ENCODE measurements at regions not wholly inside any gene's neighbourhood (a gene's known extent, or its start where the extent isn't known, plus 50 kb on each side); places are given as distances from the start of the nearest gene placed in this dataset.

DNA sequence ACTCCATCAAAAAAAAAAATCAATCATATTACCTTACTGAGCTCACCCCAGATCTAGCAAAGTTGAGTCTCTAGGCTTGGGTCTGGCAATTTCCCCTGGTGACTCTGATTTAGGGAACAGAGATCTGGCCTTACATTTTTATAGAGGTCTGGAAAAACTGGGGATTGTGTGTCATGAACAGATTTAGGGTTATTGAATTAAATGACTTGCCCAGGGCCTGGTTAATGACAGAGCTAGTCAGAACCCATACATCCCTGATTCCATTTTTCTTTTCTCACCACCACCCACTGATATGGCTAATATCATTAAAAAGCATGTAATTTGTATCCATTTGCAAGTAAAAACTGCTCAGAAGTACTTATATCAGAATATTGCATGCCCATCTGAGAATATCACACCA is 163.4 kb upstream of the OGFRL1 start:
- no peak for DNase-seq

DNA sequence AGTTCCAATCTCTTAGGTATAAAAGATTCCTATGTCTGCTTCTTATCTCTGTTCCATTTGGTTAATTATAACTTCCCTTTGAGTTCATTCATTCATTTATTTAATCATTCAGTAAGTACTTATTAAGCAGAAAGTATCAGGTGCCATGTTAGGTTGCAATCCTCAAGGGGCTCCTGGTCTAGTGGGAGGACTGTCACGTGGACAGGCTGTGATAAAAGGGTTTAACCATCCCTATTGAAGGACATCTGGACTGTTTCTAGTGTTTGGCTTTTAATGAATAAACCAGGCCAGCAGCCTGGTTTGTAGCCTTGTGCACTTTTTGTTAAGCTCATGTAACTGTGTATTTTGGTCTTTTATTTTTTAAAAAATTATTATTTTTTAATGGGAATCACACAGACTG is 162.1 kb upstream of the OGFRL1 start:
- no peak for DNase-seq

DNA sequence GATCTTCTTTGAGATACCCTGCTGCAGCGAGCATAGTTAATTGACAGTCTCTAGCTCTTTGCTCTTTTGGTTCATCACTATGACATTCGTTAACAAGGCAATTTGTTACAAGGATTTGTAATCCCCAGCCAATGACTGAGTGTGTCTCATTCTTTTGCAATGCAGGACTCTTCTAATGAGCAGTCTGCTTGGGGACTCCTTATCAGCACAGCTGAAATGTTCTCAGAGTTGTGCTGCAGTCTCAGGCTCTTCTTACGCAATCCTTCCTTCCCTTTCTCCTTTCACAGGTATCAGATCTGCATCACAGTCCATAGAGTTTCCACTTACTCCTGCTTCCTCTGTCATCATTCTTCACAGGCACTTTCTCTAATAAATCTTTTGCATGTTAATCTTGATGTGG is 161.2 kb upstream of the OGFRL1 start:
- no peak for DNase-seq

DNA sequence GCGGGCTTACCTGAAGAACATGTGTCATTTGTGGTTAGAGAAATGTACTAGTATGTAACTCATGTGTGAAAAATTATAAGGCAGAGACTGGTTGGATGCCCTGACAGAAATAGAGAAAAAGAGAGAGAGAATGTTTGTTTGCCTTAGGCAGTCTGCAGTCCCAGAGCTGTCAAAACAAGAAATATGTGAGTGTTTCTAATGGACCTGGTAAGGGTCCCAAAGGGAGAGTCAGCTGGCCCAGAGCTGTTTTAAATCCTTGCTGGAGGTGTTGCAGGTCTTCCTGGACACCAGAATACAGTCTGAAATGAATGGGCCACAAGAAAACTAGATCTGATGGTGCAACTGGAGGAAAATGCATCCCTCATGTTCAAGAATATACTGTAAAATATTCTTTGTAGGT is 158.3 kb upstream of the OGFRL1 start:
- DNase-seq = no peak

DNA sequence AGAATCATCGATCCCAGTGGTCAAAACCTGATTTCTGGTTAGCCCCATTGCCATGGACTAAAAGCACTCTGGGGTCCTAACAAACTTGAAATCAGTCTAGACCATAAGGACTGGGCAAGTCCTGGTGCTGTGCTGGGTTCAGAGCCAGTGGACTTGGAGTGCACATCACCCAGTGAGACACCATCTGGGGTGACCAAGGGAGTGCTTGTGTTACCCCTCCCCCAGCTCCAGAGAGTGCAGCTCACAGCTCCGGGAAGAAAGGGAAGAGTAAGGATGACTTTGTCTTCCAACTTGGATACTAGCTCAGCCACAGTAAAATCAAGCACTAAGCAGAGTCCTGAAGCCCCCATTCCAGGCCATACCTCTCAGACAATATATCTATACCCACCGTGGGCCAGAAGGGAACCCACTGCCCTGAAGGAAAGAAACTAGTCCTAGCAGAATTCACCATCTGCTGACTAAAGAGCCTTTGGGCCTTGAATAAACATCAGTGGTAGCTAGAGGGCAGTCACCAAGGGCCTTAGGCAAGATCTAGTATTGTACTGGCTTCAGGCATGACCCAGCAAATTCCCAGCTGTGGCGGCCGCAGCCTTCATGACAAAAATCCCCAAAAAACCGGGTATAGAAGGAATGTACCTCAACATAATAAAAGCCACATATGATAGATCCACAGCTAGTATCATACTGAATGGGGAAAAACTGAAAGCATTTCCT is 153.5 kb upstream of the OGFRL1 start:
- DNase-seq = no peak

DNA sequence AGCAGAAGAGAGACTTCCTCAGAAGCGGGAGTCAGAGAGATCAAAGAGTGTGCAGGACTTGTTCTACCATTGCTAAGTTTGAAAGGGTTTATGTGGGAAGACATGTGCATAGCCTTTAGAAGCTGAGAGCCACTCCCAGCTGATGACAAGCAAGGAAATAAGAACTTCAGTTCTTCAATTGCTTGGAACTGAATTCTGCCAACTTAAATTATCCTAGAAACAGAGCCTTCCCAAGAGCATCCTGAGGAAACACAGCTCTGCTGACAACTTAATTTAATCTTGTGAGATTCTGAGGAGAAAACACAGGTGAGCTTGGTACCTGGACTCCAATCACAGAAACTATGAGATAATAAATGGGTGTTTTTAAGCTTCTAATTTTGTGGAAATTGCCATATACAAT is 150.6 kb upstream of the OGFRL1 start:
- DNase-seq = no peak

DNA sequence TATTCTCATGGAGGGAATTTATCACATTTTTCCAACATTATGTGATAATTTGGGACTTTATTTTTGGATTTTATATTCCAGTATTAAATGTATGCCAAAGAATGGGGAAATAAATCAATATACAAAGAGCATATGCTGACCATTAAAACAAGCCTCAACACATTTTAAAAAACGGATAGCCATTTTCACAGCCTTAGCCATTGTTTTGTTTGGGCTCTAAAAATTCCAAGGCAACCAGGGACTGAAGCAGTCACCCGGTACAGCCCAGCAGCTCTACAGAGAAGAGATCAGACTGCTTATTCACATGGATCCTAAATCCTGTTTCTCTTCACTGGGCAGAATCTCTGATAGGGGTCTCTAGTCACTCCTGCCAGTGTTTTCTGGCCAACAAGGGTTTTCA is 150.2 kb upstream of the OGFRL1 start:
- no peak for DNase-seq

DNA sequence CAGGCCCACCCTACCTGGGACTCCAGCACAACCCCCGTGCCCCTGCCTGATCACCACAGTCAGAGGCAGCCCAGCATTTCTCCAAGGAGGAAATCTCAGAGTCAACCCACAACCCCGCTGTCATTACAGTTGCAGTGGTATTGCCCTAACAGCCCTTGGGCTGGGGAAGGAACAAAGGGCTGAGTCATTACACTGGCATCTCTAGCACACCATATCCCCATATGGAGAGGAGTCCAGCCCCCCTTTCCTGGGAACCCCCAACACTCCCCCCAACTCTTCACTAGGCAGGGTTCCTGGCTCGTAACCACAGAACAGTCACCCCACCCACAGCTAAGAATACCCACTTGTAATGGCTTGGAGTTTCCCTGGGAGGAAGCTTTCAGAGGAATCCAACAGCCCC is 149.4 kb upstream of the OGFRL1 start:
- DNase-seq = no peak

DNA sequence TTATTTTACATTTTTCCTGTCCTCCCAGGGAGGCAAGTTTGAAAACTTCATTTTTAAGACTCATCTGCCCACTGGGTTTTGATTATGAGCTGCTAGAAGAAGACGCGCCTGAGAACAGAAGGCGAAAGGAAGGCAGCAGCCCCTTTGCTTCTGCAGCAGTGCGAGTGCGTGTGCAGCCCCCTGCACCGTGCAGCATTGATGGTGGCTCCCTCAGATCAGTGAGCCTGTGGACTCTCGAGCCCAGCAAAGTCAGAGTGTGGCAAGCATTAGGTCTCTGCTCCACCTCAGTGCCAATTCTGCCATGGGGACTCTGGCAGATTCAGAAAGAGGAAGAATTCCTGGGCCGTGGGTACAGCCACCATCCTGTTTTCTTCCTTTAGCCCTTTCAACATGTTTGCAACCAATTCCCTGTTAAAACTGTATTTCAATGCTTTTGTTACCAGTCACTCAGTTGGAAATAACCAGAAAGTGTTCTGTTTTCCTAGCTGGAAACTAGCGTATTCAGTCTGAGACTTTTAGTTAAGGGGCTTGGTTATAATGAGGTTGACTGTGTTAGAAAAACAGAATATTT is 134.8 kb upstream of the OGFRL1 start:
- DNase-seq = no peak

DNA sequence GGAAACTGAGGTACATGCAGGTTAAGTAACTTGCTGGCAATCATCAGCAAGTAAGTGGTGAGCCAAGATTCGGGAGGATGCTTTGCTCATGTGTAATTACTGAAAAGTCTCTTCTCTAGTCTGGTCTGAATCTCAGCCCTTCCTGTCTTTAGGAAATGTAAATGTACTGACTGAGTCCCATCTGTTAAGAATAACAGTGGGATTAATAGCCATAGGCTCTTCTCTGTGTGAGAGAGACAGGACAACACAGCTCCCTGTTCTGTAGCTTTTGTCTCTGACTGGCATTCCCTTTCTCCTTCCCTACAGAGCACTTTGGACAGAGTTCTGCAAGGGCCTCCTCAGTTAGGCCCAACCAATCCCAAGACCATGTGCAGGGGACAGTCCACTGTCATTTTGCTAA is 131.3 kb upstream of the OGFRL1 start:
- DNase-seq = no peak

DNA sequence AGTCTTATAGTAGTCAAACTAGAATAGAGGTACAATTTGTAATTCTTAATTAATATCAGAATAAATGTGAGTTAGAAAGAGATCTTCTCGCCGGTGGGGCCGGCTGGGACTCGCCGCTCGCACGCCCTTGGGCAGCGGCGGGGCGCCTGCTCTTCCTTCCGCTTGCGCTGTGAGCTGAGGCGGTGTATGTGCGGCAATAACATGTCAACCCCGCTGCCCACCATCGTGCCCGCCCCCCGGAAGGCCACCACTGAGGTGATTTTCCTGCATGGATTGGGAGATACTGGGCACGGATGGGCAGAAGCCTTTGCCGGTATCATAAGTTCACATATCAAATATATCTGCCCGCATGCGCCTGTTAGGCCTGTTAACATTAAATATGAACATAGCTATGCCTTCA is 123.7 kb upstream of the OGFRL1 start:
- DNase-seq = no peak

DNA sequence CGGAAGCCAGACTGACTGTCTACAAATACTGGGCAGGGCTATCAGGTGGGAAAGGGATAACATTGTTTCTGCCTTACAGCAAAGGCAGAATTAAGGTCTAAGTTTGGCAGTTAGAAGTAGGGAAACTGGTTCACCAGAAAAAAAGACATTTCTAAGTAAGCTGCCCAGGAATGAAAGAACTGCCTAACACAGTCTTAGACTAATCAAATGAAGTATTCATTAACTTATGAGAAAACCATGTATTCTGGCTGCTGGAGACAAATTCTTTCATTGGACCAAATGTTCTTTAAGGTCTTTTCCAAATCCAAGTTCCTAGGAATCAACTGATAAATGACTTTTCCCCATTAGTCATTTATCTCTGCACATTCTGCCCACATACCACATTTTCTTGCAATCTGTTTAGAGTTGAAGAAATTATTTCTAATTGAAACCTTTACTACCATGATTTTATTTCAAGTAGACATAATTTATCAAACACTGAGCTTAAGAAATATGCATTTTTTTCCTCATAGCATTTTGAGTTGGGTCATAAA is 120.3 kb upstream of the OGFRL1 start:
- DNase-seq = no peak

DNA sequence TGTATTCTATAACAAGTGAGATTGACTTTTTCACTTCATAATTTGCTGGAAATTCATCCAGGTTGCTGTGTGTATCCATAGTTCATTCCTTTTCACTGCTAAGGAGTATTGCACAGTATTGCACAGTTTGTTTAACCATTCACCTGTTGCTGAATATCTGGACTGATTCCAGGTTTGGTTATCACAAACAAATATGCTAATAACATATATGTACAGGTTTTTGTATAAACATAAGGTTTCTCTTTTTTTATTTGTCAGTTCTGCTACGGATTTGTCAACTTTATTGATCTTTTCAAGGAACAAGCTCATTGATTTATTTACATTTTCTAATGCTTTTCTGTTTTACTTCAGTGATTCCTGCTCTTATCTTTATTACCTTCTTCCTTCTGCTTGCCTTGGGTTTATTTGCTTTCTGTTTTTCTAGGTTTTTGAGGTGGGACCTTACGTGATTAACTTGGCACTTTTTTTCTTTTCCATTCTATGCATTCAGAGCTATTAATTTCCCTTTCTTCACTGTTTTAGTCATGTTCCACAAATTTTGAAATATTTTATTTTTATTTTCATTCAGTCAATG is 117.0 kb upstream of the OGFRL1 start:
- DNase-seq = no peak

DNA sequence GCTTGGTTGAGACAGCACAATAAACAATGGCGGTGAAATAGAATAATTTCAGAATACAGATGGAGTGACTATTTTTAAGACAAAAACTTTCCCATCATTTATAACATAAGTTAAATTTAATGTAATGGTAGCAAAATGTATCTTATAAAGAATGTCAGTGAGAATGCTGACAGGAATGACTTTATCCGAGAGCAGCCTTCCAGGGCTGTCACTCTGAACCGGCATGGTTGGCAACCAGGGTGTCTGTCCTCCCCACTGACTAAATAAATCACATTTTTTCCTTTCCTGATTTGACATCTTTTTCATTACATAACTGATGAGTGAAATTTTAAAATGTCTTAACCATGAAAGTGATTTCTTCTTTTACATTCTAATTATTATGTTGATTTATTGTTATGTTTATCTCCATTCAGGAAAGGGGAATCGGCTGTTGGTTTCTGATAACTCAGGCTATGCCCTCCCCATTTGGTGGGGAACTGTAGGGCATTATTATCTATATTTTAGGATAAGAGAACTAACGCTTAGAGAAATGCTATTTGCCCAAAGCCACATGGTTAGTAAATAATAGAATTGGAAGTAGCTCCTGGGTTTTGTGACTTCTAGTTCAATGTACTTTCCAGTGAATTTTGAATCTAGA is 109.2 kb upstream of the OGFRL1 start:
- DNase-seq = no peak

DNA sequence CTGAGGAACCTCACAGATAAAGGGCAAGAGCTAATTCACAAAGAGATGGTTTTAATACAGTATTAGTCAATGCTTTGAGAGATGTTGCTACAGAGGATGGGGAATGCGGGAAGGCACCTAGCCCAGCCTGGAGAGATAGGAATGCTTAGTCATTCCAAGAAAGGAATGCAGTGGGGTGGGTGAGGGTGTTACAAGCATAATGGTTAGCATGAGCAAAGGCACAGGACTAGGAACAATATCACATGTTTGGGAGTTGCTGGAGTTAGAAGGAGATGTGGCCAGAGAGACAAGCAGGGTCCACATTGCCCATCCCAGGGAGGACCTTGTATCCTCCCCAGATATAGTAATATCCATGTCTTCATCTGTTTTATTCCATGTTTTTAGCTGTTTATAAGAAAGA is 107.0 kb upstream of the OGFRL1 start:
- no peak for DNase-seq

DNA sequence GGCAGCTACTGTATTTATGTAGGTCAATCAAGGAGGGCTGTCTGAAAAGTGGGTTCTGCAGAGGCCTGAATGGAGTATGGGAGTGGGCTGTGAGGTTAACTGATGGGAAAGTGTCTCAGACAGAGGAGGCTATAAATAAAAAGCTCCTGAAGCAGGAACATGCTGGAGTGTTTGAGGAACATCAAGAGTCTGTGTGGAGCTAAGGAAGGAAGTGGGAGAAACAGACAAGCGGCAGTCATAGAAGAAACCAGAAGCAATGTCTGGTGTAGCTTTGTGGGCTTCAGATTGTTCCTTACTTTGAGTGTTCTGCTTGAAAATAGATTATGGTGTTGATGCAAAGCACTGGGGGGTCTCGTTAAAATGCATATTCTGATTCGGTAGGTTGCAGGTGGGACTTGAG is 101.5 kb upstream of the OGFRL1 start:
- DNase-seq = no peak

DNA sequence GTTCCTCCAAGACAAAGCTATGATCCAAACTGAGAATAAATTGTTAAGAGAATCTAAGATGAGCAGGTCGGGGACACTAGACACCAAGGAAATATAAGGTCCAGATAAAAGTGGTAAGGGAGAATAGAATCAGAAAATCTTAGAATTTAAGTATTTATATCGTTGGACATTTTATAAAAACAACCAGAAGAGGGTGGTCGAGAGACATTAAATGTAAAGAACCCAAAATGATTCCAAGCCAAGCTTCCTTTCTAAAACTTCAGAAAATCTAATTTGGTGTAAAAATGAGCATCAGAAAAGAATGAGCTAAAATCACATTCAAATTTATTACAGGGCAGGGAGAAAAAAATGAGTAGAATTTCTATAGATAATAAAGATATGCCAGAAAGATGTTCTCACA is 97.8 kb upstream of the OGFRL1 start:
- no peak for DNase-seq

DNA sequence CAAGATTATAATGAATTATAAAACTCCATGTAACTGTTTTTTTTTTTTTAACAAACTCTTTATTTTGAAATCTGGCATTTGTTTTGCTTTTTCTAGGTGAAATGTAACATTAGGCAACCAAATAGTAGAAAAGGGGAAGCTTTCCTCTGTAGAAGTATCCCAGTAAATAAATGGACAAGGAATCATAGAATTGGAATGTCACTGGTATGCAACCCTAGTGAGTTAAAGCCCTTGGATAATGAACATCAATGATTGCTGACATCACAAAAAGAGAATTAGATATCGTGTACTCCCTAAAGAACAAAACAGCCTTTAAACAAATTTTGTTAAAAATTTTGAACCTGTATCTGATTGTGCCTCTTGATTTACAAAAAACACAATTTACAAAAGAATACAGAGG is 93.9 kb upstream of the OGFRL1 start:
- no peak for DNase-seq

DNA sequence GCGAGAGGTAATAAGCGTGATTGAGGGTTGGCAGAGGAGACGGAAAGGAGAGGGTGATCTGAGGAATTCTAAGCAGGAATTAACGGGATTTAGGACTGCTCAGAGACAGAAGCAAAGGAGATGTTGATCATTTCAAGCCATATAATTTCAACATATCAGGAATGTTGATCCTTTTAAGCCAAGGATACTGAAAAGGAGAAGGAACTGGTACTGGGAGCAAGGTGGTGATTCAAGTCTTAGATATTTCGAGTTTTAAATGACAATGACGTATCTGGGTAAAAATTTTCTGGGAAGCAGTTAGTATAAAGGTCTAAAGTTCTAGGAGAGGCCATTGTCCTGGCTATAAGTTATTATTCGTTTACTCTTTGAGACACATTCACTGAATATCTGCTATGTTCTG is 91.3 kb upstream of the OGFRL1 start:
- DNase-seq = no peak

DNA sequence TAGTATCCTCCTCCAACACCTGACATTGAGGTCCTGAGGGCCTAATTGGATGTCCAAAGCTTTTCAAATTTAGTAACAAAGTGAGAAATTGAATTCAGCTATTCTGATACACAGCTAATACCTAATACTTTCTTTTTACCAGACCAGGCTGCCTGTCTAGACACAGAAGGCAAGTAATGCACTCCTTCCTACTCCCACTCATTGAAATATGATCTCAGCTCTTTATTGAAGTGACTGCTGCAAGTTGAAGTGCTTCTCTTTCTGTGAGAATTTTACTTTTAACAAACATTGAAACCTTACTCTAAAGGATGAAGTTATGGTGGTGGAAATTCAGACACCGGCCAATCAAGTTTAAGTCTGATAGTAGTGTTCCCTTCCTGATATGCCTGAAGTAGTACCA is 90.8 kb upstream of the OGFRL1 start:
- DNase-seq = no peak

DNA sequence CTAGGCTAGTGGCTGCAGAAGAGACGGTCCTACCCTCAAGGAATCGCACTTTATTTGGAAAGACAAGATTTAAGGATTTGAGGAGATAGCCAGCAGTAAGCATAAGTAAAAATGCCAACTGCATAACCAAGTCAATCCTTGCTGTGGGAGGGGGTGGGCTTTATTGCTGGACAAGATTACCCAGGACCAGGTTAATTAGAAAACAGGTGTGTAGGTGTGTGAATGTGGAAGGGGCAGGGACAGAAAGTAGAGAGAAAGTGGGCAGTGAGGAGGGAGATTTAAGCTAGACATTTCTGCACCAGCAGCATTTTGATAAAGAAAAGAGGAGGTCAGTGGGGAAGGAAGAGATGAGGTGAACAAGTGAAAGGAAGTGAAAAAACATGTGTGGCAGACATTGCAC is 89.7 kb upstream of the OGFRL1 start:
- no peak for DNase-seq

DNA sequence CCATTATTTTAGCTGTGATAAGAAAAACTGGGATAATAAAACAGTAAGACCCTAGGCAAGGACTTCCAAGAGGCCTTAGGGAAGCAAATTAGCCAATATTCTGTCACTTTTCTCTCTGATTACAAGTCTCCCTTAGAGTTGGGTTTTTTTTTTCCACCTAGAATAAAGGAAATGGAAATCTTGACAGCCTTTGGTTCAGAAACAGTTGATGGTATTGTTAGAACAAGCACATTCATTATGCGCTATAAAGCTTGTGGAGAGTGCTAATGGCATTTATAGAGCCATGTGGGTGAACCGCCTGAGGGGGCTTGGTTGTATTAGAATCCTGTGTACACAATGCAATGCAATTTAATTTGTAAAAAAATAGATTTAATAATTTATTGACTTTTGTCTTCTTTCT is 88.9 kb upstream of the OGFRL1 start:
- no peak for DNase-seq

DNA sequence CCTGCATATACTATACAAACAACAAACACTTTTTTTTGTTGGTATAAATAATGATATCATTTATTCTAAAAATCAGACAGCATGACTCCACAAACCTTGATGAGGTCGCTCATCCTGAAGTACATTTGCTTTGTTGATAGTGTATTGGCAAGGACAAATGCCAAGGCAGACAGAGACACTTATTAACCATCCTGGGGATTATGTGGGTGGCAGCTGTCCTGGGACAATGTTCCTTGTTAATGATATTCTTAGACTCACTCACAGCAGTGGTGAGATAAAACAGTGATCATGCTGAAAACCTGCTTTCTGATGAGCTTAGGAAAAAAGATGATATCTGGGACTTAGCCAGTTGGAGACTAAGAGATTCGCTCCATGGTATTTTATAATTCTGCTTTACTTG is 85.4 kb upstream of the OGFRL1 start:
- DNase-seq = no peak

DNA sequence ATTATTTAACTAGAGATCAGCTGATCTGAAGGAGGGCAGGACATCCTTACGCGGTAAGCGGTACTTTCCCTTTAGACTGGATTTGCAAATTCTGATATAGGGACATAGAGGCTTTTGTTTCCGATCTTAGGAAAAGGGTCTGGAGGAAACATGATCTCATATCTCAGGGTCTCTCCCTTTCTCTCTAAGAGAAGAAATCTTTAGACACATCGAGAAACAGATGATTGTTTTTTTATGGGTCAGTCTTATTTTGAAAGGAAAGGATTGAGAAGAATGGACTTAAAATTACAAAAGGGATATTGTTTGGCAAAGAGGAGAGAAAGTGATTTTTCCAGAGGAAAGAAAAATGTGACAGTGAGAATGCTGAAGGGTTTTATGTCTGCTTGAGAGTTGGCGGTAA is 83.9 kb upstream of the OGFRL1 start:
- no peak for DNase-seq
